H1 (cell line): ENCODE measurements at regions not wholly inside any gene's neighbourhood (a gene's known extent, or its start where the extent isn't known, plus 50 kb on each side); places are given as distances from the start of the nearest gene placed in this dataset.

Experiments
- FOSL1 ChIP-seq: IDR thresholded peaks from 2 replicates; pipeline ENCODE4 v1.6.1; 2011; ENCODE audit warnings: mild to moderate bottlenecking, low read depth, low read length, moderate library complexity; ENCODE audit not compliant: insufficient read depth
- NRF1 ChIP-seq: IDR thresholded peaks from 2 replicates; pipeline ENCODE4 v1.6.1; 2011; ENCODE audit warnings: mild to moderate bottlenecking, low read depth, low read length, improper control_type of control experiment
- RAD21 ChIP-seq, 2 experiments: IDR thresholded peaks in 1 of 2; conservative IDR thresholded peaks in 1 of 2; 2 replicates each; pipeline ENCODE4 v1.6.1; 2011; ENCODE audit warnings: low read depth in 2 of 2, low read length in 2 of 2, improper control_type of control experiment in 1 of 2, inconsistent platforms in 1 of 2, mild to moderate bottlenecking in 1 of 2, moderate library complexity in 1 of 2
- SIN3A ChIP-seq, 2 experiments: IDR thresholded peaks in 1 of 2; conservative IDR thresholded peaks in 1 of 2; 2 replicates each; pipeline ENCODE4 v1.6.1; 2011 to 2012; ENCODE audit warnings: low read length in 2 of 2, improper control_type of control experiment in 1 of 2, low read depth in 1 of 2, mild to moderate bottlenecking in 1 of 2
- TF ChIP-seq, protein P1 (sequence below): IDR thresholded peaks from 2 replicates; pipeline ENCODE4 v1.6.1; 2011; ENCODE audit warnings: low read length, improper control_type of control experiment
- TF ChIP-seq, protein P2 (sequence below), 3 experiments: IDR thresholded peaks; 1 replicate in 2 of 3; 2 replicates in 1 of 3; pipeline versions ENCODE4 v1.5.1 to v1.6.1; 2011; ENCODE audit warnings: low read length in 3 of 3, mild to moderate bottlenecking in 3 of 3, inconsistent platforms in 2 of 3, low read depth in 1 of 3, moderate library complexity in 1 of 3; ENCODE audit not compliant: insufficient read depth in 1 of 3; ENCODE audit errors: control extremely low read depth in 1 of 3

DNA sequence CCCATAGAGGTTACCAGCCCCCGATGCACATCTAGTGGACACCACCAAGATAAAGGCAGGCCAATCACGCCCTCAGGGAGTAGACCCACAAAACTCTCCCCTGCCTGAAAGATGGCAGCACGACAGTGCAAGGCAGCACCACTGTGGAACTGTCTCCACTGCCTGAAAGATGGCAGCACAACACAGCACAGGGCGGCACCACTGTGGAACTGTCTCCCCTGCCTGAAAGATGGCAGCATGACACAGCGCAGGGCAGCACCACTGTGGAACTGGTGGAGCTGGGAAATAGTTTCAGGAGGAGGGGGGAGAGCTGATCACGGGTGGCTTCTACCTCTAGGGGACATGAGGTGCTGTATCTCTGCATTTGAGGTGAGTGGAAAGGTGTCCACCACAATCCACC is 340.4 kb upstream of the FRG1 start:
- no peak for TF ChIP-seq NRF1
- no peak for TF ChIP-seq RAD21 (IDR thresholded peaks at IDR 0.05 in 1 of 2, conservative IDR thresholded peaks at IDR 0.05 in 1 of 2; ENCODE audit: low read depth in 2 of 2, low read length in 2 of 2)
- TF ChIP-seq, protein P1, sequence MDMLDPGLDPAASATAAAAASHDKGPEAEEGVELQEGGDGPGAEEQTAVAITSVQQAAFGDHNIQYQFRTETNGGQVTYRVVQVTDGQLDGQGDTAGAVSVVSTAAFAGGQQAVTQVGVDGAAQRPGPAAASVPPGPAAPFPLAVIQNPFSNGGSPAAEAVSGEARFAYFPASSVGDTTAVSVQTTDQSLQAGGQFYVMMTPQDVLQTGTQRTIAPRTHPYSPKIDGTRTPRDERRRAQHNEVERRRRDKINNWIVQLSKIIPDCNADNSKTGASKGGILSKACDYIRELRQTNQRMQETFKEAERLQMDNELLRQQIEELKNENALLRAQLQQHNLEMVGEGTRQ, result no peak
- TF ChIP-seq SIN3A (conservative IDR thresholded peaks at IDR 0.05 in 1 of 2, IDR thresholded peaks at IDR 0.05 in 1 of 2; ENCODE audit: low read depth in 1 of 2, low read length in 2 of 2), result no peak
- TF ChIP-seq, protein P2, sequence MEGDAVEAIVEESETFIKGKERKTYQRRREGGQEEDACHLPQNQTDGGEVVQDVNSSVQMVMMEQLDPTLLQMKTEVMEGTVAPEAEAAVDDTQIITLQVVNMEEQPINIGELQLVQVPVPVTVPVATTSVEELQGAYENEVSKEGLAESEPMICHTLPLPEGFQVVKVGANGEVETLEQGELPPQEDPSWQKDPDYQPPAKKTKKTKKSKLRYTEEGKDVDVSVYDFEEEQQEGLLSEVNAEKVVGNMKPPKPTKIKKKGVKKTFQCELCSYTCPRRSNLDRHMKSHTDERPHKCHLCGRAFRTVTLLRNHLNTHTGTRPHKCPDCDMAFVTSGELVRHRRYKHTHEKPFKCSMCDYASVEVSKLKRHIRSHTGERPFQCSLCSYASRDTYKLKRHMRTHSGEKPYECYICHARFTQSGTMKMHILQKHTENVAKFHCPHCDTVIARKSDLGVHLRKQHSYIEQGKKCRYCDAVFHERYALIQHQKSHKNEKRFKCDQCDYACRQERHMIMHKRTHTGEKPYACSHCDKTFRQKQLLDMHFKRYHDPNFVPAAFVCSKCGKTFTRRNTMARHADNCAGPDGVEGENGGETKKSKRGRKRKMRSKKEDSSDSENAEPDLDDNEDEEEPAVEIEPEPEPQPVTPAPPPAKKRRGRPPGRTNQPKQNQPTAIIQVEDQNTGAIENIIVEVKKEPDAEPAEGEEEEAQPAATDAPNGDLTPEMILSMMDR (IDR thresholded peaks at IDR 0.05; ENCODE audit: control extremely low read depth in 1 of 3, insufficient read depth in 1 of 3, low read depth in 1 of 3, low read length in 3 of 3), result no peak
- no peak for TF ChIP-seq FOSL1
